ENCODE measurements at regions not wholly inside any gene's neighbourhood (a gene's known extent, or its start where the extent isn't known, plus 50 kb on each side); places are given as distances from the start of the nearest gene placed in this dataset.

DNA sequence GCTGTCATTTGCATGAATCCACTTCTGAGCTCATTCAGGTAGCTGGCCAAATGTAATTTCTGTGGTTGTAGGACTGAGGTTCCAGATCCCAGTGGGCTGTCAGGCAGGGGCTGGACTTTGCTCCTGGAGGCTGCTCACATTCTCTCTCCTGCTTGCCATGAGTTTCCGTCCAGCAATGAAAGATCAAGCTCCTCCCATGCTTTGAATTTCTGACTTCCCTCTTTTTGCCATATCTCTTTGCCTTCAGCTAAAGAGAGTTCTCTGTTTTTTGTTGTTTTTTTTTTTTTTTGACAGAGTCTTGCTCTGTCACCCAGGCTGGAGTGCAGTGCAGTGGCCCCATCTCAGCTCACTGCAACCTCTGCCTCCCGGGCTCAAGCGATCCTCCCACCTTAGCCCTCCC is 76.9 kb downstream of the ING1 start:
- TF ChIP-seq, protein P1, sequence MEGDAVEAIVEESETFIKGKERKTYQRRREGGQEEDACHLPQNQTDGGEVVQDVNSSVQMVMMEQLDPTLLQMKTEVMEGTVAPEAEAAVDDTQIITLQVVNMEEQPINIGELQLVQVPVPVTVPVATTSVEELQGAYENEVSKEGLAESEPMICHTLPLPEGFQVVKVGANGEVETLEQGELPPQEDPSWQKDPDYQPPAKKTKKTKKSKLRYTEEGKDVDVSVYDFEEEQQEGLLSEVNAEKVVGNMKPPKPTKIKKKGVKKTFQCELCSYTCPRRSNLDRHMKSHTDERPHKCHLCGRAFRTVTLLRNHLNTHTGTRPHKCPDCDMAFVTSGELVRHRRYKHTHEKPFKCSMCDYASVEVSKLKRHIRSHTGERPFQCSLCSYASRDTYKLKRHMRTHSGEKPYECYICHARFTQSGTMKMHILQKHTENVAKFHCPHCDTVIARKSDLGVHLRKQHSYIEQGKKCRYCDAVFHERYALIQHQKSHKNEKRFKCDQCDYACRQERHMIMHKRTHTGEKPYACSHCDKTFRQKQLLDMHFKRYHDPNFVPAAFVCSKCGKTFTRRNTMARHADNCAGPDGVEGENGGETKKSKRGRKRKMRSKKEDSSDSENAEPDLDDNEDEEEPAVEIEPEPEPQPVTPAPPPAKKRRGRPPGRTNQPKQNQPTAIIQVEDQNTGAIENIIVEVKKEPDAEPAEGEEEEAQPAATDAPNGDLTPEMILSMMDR (IDR thresholded peaks at IDR 0.05) = no peak
- no peak for TF ChIP-seq POLR2AphosphoS5 (IDR thresholded peaks at IDR 0.05)

Measured in upper lobe of left lung (tissue), 4 donors.